Stomach (tissue), 4 donors: ENCODE measurements at regions not wholly inside any gene's neighbourhood (a gene's known extent, or its start where the extent isn't known, plus 50 kb on each side); places are given as distances from the start of the nearest gene placed in this dataset.

Experiments
- CTCF ChIP-seq, 7 experiments: fragments of 450-650 bp in 4 of 7; fragments of 200-600 bp in 3 of 7; sonication (generic) in 3 of 7; IDR thresholded peaks; one replicate each; pipeline ENCODE4 v1.5.1; 2016 to 2019; ENCODE audit warnings: antibody characterized with exemption in 7 of 7, control low read depth in 2 of 7, mild to moderate bottlenecking in 1 of 7
- EP300 ChIP-seq: sonication (generic); formaldehyde crosslinking; IDR thresholded peaks from one replicate; pipeline ENCODE4 v1.6.1; 2017; ENCODE audit warnings: antibody characterized with exemption
- POLR2A ChIP-seq, 4 donors: fragments of 450-650 bp; IDR thresholded peaks; one replicate each; pipeline ENCODE4 v1.6.1; 2016; ENCODE audit warnings: antibody characterized with exemption in 4 of 4, control low read depth in 2 of 4, mild to moderate bottlenecking in 1 of 4, moderate library complexity in 1 of 4
- POLR2AphosphoS5 ChIP-seq, 3 donors: sonication (generic); formaldehyde crosslinking; IDR thresholded peaks; one replicate each; pipeline ENCODE4 v1.6.1; 2016; ENCODE audit warnings: antibody characterized with exemption in 3 of 3

DNA sequence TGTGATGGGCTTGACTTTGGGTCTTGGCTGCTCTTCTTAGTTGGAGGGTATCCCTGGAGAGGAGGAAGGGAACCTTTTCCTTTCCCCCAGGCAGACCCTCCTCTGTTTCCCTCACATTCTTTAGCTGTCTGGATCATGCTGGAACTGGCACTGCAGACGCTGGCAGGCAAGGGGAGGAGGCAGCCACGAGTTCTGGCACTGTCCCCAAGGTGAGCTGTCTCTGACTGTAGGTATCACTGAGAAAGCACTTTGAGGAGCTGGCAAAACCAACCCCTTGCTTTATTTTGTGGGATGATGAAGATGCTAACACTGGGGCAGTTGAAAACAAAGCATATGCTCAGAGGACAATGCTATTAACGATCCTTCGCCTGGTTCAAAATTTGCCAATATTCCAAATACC is 175.0 kb downstream of the SOX2 start:
- TF ChIP-seq POLR2AphosphoS5 (IDR thresholded peaks at IDR 0.05), result no peak
- TF ChIP-seq CTCF (IDR thresholded peaks at IDR 0.05), result no peak
- TF ChIP-seq POLR2A (IDR thresholded peaks at IDR 0.05), result no peak
- no peak for TF ChIP-seq EP300
